ENCODE measurements at regions not wholly inside any gene's neighbourhood (a gene's known extent, or its start where the extent isn't known, plus 50 kb on each side); places are given as distances from the start of the nearest gene placed in this dataset.

DNA sequence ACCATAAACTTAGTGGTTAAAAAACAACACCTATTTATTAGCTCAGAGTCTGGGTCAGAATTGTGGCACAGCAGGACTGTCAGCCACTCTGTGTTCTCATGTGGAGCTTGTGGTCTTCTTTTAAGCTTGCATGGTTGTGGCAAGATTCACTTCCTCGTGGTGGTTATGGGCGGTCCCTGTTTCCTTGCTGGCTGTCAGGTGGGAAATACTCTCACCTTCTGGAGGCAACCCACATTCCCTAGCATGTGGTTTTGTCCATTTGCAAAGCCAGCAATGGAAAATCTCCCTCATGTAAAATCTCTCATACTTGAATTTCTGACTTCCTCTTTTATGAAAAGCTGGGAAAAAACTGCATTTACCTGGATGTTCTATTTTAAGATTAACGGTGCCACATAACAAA, 229.8 kb downstream of the ALX1 start:
- no peak overlapping the region for H3K27ac ChIP-seq
- H4K20me1 ChIP-seq (ENCODE audit: insufficient read depth, poor library complexity, severe bottlenecking) = no peaks in the 10 kb centered on the region
- H3K4me2 ChIP-seq = no peak overlapping the region
- no peaks in the 10 kb centered on the region for H3K9me3 ChIP-seq (ENCODE audit: low read depth)
- no peaks in the 10 kb centered on the region for H3K9me2 ChIP-seq (replicated peaks; ENCODE audit: insufficient read depth)
- TF ChIP-seq EZH2 (IDR thresholded peaks at IDR 0.05; ENCODE audit: borderline replicate concordance) (no peak), EZH2phosphoT487 (IDR thresholded peaks at IDR 0.05; ENCODE audit: low read depth, severe bottlenecking, unreplicated experiment) (no peak)
- TF ChIP-seq, protein P1, sequence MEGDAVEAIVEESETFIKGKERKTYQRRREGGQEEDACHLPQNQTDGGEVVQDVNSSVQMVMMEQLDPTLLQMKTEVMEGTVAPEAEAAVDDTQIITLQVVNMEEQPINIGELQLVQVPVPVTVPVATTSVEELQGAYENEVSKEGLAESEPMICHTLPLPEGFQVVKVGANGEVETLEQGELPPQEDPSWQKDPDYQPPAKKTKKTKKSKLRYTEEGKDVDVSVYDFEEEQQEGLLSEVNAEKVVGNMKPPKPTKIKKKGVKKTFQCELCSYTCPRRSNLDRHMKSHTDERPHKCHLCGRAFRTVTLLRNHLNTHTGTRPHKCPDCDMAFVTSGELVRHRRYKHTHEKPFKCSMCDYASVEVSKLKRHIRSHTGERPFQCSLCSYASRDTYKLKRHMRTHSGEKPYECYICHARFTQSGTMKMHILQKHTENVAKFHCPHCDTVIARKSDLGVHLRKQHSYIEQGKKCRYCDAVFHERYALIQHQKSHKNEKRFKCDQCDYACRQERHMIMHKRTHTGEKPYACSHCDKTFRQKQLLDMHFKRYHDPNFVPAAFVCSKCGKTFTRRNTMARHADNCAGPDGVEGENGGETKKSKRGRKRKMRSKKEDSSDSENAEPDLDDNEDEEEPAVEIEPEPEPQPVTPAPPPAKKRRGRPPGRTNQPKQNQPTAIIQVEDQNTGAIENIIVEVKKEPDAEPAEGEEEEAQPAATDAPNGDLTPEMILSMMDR (IDR thresholded peaks at IDR 0.05; ENCODE audit: poor library complexity) = no peak
- H3K4me1 ChIP-seq (ENCODE audit: insufficient read depth) = no peaks in the 10 kb centered on the region
- no peaks in the 10 kb centered on the region for H3K27me3 ChIP-seq
- H2AFZ ChIP-seq = no peak overlapping the region
- DNase-seq (ENCODE audit: low spot score) = no peak
- no peaks in the 10 kb centered on the region for H3K79me2 ChIP-seq
- no peak overlapping the region for H3K4me3 ChIP-seq
- 88% methylated on average over 3 of the region's 3 CpGs for WGBS (ENCODE audit: low lambda C conversion rate, missing lambda C conversion rate)
- no peaks in the 10 kb centered on the region for H3K36me3 ChIP-seq (replicated peaks; ENCODE audit: insufficient read depth, low read depth)

DNA sequence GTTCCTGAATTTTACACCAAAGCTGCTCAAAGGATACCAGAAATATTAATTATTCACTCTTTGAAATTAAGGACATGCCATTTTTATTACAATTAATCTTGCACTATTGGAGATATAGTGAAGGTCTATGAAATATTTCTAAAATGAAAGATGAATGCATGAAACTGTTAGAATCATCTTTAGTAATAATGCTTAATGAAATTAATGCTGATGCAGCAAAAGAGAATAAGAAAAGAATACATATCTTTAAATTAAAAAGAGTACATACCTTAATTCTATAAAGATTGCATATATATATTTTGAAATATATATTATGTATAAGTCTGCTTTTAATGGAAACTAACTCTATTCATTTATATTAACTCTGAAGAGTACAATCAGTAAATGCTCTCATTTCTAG, 236.0 kb downstream of the ALX1 start:
- no peak overlapping the region for H2AFZ ChIP-seq
- no peaks in the 10 kb centered on the region for H3K9me2 ChIP-seq (replicated peaks; ENCODE audit: insufficient read depth)
- TF ChIP-seq EZH2 (IDR thresholded peaks at IDR 0.05; ENCODE audit: borderline replicate concordance) (no peak), EZH2phosphoT487 (IDR thresholded peaks at IDR 0.05; ENCODE audit: low read depth, severe bottlenecking, unreplicated experiment) (no peak)
- TF ChIP-seq, protein P1 (IDR thresholded peaks at IDR 0.05; ENCODE audit: poor library complexity) = no peak
- no peak overlapping the region for H3K27ac ChIP-seq
- DNase-seq (ENCODE audit: low spot score) = no peak
- H3K4me3 ChIP-seq = no peak overlapping the region
- no peaks in the 10 kb centered on the region for H3K79me2 ChIP-seq
- no peaks in the 10 kb centered on the region for H3K36me3 ChIP-seq (replicated peaks; ENCODE audit: insufficient read depth, low read depth)
- H3K9me3 ChIP-seq (ENCODE audit: low read depth) = no peaks in the 10 kb centered on the region
- no peaks in the 10 kb centered on the region for H4K20me1 ChIP-seq (ENCODE audit: insufficient read depth, poor library complexity, severe bottlenecking)
- no peaks in the 10 kb centered on the region for H3K27me3 ChIP-seq
- H3K4me1 ChIP-seq (ENCODE audit: insufficient read depth) = no peaks in the 10 kb centered on the region
- no peak overlapping the region for H3K4me2 ChIP-seq

DNA sequence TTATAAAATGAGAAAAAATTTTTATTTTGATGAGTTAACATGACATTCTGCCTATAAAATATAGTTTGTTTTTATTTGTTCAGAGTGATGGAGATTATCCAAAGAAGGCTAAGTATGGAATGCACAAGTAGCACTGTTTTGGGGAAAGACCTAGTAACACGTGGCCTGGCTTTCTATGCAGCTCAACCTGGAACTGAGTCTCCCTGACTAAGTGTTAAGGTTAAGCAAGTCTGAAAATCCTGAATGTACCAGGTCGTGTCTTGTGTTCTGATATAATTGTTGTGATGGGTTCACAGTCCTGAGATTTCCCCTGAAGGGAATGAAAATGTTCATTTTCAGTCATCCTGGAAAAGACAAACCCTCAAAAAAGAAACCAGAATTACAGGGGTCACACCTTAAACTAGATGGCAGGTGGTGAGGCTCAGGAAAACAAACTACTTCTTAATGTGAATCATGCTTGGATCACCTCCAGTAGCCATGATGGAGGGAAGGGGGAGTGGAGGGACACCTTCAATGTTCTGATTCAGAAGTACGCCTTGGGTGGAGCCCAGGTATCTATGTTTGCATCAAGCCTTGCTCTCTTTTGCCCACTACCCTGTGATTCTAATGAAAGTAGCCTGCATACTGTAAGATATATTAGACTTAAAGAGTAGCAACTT, 236.8 kb downstream of the ALX1 start:
- TF ChIP-seq EZH2phosphoT487 (IDR thresholded peaks at IDR 0.05; ENCODE audit: low read depth, severe bottlenecking, unreplicated experiment) = no peak
- H3K9me2 ChIP-seq (replicated peaks; ENCODE audit: insufficient read depth) = no peaks in the 10 kb centered on the region
- H3K27me3 ChIP-seq = no peaks in the 10 kb centered on the region
- no peak overlapping the region for H3K4me2 ChIP-seq
- no peaks in the 10 kb centered on the region for H4K20me1 ChIP-seq (ENCODE audit: insufficient read depth, poor library complexity, severe bottlenecking)
- no peak for DNase-seq (ENCODE audit: low spot score)
- H3K9me3 ChIP-seq (ENCODE audit: low read depth) = no peaks in the 10 kb centered on the region
- H3K4me1 ChIP-seq (ENCODE audit: insufficient read depth) = no peaks in the 10 kb centered on the region
- 73% methylated on average over 3 of the region's 3 CpGs for WGBS (ENCODE audit: low lambda C conversion rate, missing lambda C conversion rate)
- H3K79me2 ChIP-seq = no peaks in the 10 kb centered on the region
- no peak overlapping the region for H3K27ac ChIP-seq
- H3K36me3 ChIP-seq (replicated peaks; ENCODE audit: insufficient read depth, low read depth) = no peaks in the 10 kb centered on the region
- H2AFZ ChIP-seq = no peak overlapping the region
- H3K4me3 ChIP-seq = no peak overlapping the region

DNA sequence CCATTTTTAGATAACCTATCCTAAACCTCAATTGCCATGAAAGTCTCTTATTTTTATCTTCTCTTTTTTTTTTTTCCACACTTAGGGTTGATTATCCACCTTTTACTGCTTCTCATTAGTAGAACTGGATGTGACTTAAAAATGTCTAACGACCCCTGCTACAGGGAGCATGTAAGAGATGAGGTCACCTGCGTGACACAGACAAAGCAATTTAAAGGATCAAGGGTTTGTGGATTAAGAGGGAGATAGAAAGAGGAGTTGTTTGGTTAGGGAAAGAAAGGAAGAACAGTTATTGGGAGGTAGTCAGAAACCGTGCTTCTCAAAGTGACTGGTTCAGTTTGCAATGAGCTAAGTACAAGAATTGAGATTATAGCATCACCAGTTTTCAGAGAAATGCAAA, 239.1 kb downstream of the ALX1 start:
- Histone ChIP-seq H3K4me3 (no peak overlapping the region), H3K4me2 (no peak overlapping the region)
- 24% methylated on average over 3 of the region's 3 CpGs for WGBS (ENCODE audit: low lambda C conversion rate, missing lambda C conversion rate)

More for the DNA sequence above, 239.1 kb downstream of the ALX1 start:
- H3K9me3 ChIP-seq (ENCODE audit: low read depth) = no peaks in the 10 kb centered on the region
- H3K79me2 ChIP-seq = no peaks in the 10 kb centered on the region
- no peak overlapping the region for H3K27ac ChIP-seq
- TF ChIP-seq EZH2phosphoT487 (IDR thresholded peaks at IDR 0.05; ENCODE audit: low read depth, severe bottlenecking, unreplicated experiment) = no peak
- TF ChIP-seq EZH2 (IDR thresholded peaks at IDR 0.05; ENCODE audit: borderline replicate concordance) = no peak
- TF ChIP-seq, protein P1 (IDR thresholded peaks at IDR 0.05; ENCODE audit: poor library complexity) = no peak
- H3K9me2 ChIP-seq (replicated peaks; ENCODE audit: insufficient read depth) = no peaks in the 10 kb centered on the region
- no peaks in the 10 kb centered on the region for H3K36me3 ChIP-seq (replicated peaks; ENCODE audit: insufficient read depth, low read depth)
- no peak overlapping the region for H2AFZ ChIP-seq
- no peaks in the 10 kb centered on the region for H3K27me3 ChIP-seq
- H3K4me1 ChIP-seq (ENCODE audit: insufficient read depth) = no peaks in the 10 kb centered on the region
- no peak for DNase-seq (ENCODE audit: low spot score)
- H4K20me1 ChIP-seq (ENCODE audit: insufficient read depth, poor library complexity, severe bottlenecking) = no peaks in the 10 kb centered on the region
